ENCODE measurements at regions not wholly inside any gene's neighbourhood (a gene's known extent, or its start where the extent isn't known, plus 50 kb on each side); places are given as distances from the start of the nearest gene placed in this dataset.

- Histone ChIP-seq H3K27me3 (ENCODE audit: insufficient read depth, low read length) (no peaks in the 10 kb centered on the region), H3K36me3 (ENCODE audit: insufficient read depth, low read length) (no peaks in the 10 kb centered on the region), H3K27ac (ENCODE audit: low read depth, low read length) (peak overlapping the region; percentile 93), H3K79me2 (ENCODE audit: insufficient read depth, low read length) (no peaks in the 10 kb centered on the region), H2AFZ (ENCODE audit: low read length) (no peak overlapping the region), H3K4me1 (ENCODE audit: insufficient read depth, low read length) (peaks cover 53% of the 10 kb centered on the region), H3K4me2 (ENCODE audit: insufficient read depth, low read length) (peak overlapping the region; percentile 58), H3K9me3 (ENCODE audit: low read depth, low read length) (no peaks in the 10 kb centered on the region), H4K20me1 (ENCODE audit: insufficient read depth, low read length) (no peaks in the 10 kb centered on the region), H3K4me3 (ENCODE audit: insufficient read depth, low read length) (peak overlapping the region; percentile 14)
- DNase-seq (ENCODE audit: insufficient read length, low spot score, missing footprints), result no peak
- TF ChIP-seq CTCF (IDR thresholded peaks at IDR 0.05; ENCODE audit: extremely low read depth, low read depth, low read length), result no peak
Measured at GRCh38 chr2:215712871-215713790, 277.3 kb upstream of the FN1 start.

- Histone ChIP-seq H3K36me3 (ENCODE audit: insufficient read depth, low read length) (no peaks in the 10 kb centered on the region), H3K27ac (ENCODE audit: low read depth, low read length) (peak overlapping the region; percentile 93), H3K79me2 (ENCODE audit: insufficient read depth, low read length) (no peaks in the 10 kb centered on the region), H2AFZ (ENCODE audit: low read length) (no peak overlapping the region), H3K9me3 (ENCODE audit: low read depth, low read length) (no peaks in the 10 kb centered on the region), H4K20me1 (ENCODE audit: insufficient read depth, low read length) (no peaks in the 10 kb centered on the region), H3K27me3 (ENCODE audit: insufficient read depth, low read length) (no peaks in the 10 kb centered on the region), H3K4me2 (ENCODE audit: insufficient read depth, low read length) (peak overlapping the region; percentile 58), H3K4me1 (ENCODE audit: insufficient read depth, low read length) (peaks cover 45% of the 10 kb centered on the region), H3K4me3 (ENCODE audit: insufficient read depth, low read length) (peak overlapping the region; percentile 14)
- DNase-seq (ENCODE audit: insufficient read length, low spot score, missing footprints), result no peak
- no peak for TF ChIP-seq CTCF (IDR thresholded peaks at IDR 0.05; ENCODE audit: extremely low read depth, low read depth, low read length)
Measured at GRCh38 chr2:215712219-215712868, 276.5 kb upstream of the FN1 start.

GRCh38 chr2:215711471-215712034 lies 275.7 kb upstream of the FN1 start:
- no peaks in the 10 kb centered on the region for H3K36me3 ChIP-seq (ENCODE audit: insufficient read depth, low read length)
- H2AFZ ChIP-seq (ENCODE audit: low read length), result no peak overlapping the region
- no peaks in the 10 kb centered on the region for H4K20me1 ChIP-seq (ENCODE audit: insufficient read depth, low read length)
- TF ChIP-seq CTCF (IDR thresholded peaks at IDR 0.05; ENCODE audit: extremely low read depth, low read depth, low read length), result no peak
- H3K27me3 ChIP-seq (ENCODE audit: insufficient read depth, low read length), result no peaks in the 10 kb centered on the region
- no peaks in the 10 kb centered on the region for H3K9me3 ChIP-seq (ENCODE audit: low read depth, low read length)
- peak overlapping the region; percentile 22 for H3K4me2 ChIP-seq (ENCODE audit: insufficient read depth, low read length)
- H3K4me1 ChIP-seq (ENCODE audit: insufficient read depth, low read length), result peaks cover 39% of the 10 kb centered on the region
- no peak overlapping the region for H3K4me3 ChIP-seq (ENCODE audit: insufficient read depth, low read length)
- DNase-seq (ENCODE audit: insufficient read length, low spot score, missing footprints), result no peak
- H3K79me2 ChIP-seq (ENCODE audit: insufficient read depth, low read length), result no peaks in the 10 kb centered on the region
- peak overlapping the region; percentile 93 for H3K27ac ChIP-seq (ENCODE audit: low read depth, low read length)

- no peak for DNase-seq (ENCODE audit: insufficient read length, low spot score, missing footprints)
- H3K27ac ChIP-seq (ENCODE audit: low read depth, low read length), result no peak overlapping the region
- H3K9me3 ChIP-seq (ENCODE audit: low read depth, low read length), result no peaks in the 10 kb centered on the region
- peaks cover 40% of the 10 kb centered on the region for H3K4me1 ChIP-seq (ENCODE audit: insufficient read depth, low read length)
- H3K79me2 ChIP-seq (ENCODE audit: insufficient read depth, low read length), result no peaks in the 10 kb centered on the region
- no peaks in the 10 kb centered on the region for H3K27me3 ChIP-seq (ENCODE audit: insufficient read depth, low read length)
- H2AFZ ChIP-seq (ENCODE audit: low read length), result no peak overlapping the region
- no peaks in the 10 kb centered on the region for H4K20me1 ChIP-seq (ENCODE audit: insufficient read depth, low read length)
- TF ChIP-seq CTCF (IDR thresholded peaks at IDR 0.05; ENCODE audit: extremely low read depth, low read depth, low read length), result no peak
- H3K4me3 ChIP-seq (ENCODE audit: insufficient read depth, low read length), result no peak overlapping the region
- no peak overlapping the region for H3K4me2 ChIP-seq (ENCODE audit: insufficient read depth, low read length)
- no peaks in the 10 kb centered on the region for H3K36me3 ChIP-seq (ENCODE audit: insufficient read depth, low read length)
Measured at GRCh38 chr2:215707608-215708007, 271.7 kb upstream of the FN1 start.

All from osteoblast (primary cell).